Kidney (tissue), 13 donors: ENCODE measurements at regions not wholly inside any gene's neighbourhood (a gene's known extent, or its start where the extent isn't known, plus 50 kb on each side); places are given as distances from the start of the nearest gene placed in this dataset.

Experiments
- DNase-seq, 5 donors: peaks; one replicate each; pipeline ENCODE4 v3.0.0-alpha.2; 2013 to 2020
- FAIRE-seq: peaks from 2 replicates; lab custom pipeline; 2012; peaks lifted over from hg19 to GRCh38; lab: Jason Lieb, UNC
- H3K27ac ChIP-seq, 2 donors: one replicate each; pipeline ENCODE4 v1.7.0; 2013; ENCODE audit warnings: low read depth in 2 of 2, low read length in 2 of 2, inconsistent platforms in 1 of 2
- H3K27me3 ChIP-seq: one replicate; pipeline ENCODE4 v1.7.1; 2013; ENCODE audit warnings: low read length, inconsistent platforms; ENCODE audit not compliant: control insufficient read depth, insufficient read depth
- H3K36me3 ChIP-seq, 3 donors: one replicate each; pipeline versions ENCODE4 v1.7.0 to v1.7.1; 2013; ENCODE audit warnings: low read length in 3 of 3, control low read depth in 1 of 3, inconsistent platforms in 1 of 3; ENCODE audit not compliant: insufficient read depth in 3 of 3, control insufficient read depth in 2 of 3
- H3K4me1 ChIP-seq, 3 donors: one replicate each; pipeline versions ENCODE4 v1.7.0 to v1.7.1; 2013; ENCODE audit warnings: low read length in 3 of 3, inconsistent platforms in 1 of 3, low read depth in 1 of 3; ENCODE audit not compliant: control insufficient read depth in 2 of 3, insufficient read depth in 2 of 3
- H3K4me3 ChIP-seq, 3 donors: one replicate each; pipeline versions ENCODE4 v1.7.0 to v1.8.1; 2013; ENCODE audit warnings: low read length in 3 of 3, control low read depth in 1 of 3, inconsistent platforms in 1 of 3
- H3K9ac ChIP-seq, 3 donors: one replicate each; pipeline versions ENCODE4 v1.7.0 to v1.7.1; 2013; ENCODE audit warnings: low read length in 3 of 3, control low read depth in 1 of 3, inconsistent platforms in 1 of 3
- H3K9me3 ChIP-seq, 3 donors: one replicate each; pipeline versions ENCODE4 v1.7.0 to v1.7.1; 2013; ENCODE audit warnings: low read length in 3 of 3, control low read depth in 1 of 3, inconsistent platforms in 1 of 3; ENCODE audit not compliant: control insufficient read depth in 2 of 3, insufficient read depth in 1 of 3
- intact Hi-C: fragments of 100-400 bp; cut with DNase I; formaldehyde crosslinking; loops from one replicate; pipeline ENCODE4 v1.11.1; 2022
- TF ChIP-seq, protein P1 (sequence below): IDR thresholded peaks from 3 replicates; pipeline ENCODE4 v1.5.1; 2012; ENCODE audit warnings: mild to moderate bottlenecking, moderate library complexity, borderline replicate concordance; ENCODE audit not compliant: insufficient read depth; ENCODE audit errors: extremely low read depth
- donor health status: control.
- donor health status: control.
- donor health status: control.
- donor health status: control.
- donor health status: control.
- donor health status: DM: yes; HTN: yes; CAD: no.
- donor health status: Normal renal cell carcinoma (clear cell type).

DNA sequence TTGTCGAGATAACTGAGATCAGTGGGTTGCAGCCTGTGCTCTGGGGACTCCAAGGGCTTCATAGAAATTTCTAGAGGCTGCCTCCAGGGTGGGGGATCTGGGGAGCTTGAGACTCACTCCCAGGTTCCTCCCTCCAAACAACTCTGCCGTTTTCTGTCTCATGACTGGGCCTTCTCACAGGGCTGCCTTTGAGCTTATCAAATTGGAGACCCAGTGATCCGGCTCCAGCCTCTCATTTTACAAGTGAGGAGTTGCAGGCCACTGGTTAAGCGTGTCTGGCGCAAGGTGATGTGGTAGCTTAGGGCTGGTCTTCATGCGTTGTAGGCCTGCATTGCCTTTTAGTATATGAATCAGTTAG, 85.8 kb downstream of the SLC25A47 start:
- Histone ChIP-seq H3K4me1 (peaks cover 0 to 2% (median 0%) of the 10 kb centered on the region in 3 donors), H3K27me3 (no peaks in the 10 kb centered on the region), H3K36me3 (no peaks in the 10 kb centered on the region), H3K9ac (no peak overlapping the region), H3K27ac (no peak overlapping the region), H3K4me3 (no peak overlapping the region), H3K9me3 (no peaks in the 10 kb centered on the region)
- FAIRE-seq (no peak), DNase-seq (peak in 3 of 5 donors; percentile 38 to 52 (median 52))
- TF ChIP-seq, protein P1, sequence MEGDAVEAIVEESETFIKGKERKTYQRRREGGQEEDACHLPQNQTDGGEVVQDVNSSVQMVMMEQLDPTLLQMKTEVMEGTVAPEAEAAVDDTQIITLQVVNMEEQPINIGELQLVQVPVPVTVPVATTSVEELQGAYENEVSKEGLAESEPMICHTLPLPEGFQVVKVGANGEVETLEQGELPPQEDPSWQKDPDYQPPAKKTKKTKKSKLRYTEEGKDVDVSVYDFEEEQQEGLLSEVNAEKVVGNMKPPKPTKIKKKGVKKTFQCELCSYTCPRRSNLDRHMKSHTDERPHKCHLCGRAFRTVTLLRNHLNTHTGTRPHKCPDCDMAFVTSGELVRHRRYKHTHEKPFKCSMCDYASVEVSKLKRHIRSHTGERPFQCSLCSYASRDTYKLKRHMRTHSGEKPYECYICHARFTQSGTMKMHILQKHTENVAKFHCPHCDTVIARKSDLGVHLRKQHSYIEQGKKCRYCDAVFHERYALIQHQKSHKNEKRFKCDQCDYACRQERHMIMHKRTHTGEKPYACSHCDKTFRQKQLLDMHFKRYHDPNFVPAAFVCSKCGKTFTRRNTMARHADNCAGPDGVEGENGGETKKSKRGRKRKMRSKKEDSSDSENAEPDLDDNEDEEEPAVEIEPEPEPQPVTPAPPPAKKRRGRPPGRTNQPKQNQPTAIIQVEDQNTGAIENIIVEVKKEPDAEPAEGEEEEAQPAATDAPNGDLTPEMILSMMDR, result no peak
- intact Hi-C loops, result no loop called here

DNA sequence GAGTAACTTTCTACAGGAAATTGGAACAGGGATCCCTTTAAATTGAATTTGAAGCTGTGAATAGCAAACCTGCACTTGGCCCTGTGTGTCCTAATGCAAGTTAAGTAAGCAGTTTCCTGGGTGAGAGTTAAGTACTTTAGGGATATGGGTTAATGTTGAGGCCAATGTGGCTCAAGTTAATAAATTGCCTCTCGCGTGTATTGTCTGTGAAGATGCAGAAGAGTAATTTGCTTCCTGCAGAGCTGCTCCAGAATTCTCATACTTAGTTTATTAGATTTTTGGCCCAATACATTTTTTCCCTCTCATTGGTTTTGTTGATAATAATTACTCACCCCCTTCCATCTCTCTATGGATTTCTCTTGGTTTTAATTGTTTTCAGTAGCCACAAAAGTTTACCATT, 86.5 kb downstream of the SLC25A47 start:
- TF ChIP-seq, protein P1, result no peak
- no peaks in the 10 kb centered on the region for H3K36me3 ChIP-seq
- intact Hi-C loops, result no loop called here
- no peaks in the 10 kb centered on the region for H3K27me3 ChIP-seq
- H3K9me3 ChIP-seq, result no peaks in the 10 kb centered on the region
- peaks cover 0 to 2% (median 0%) of the 10 kb centered on the region in 3 donors for H3K4me1 ChIP-seq
- H3K27ac ChIP-seq, result no peak overlapping the region
- H3K4me3 ChIP-seq, result no peak overlapping the region
- no peak for FAIRE-seq
- no peak overlapping the region for H3K9ac ChIP-seq
- DNase-seq, result no peak

GRCh38 chr14:100410056-100410565, 87.0 kb downstream of the SLC25A47 start:
- Histone ChIP-seq H3K27ac (no peak overlapping the region), H3K4me1 (peaks cover 0 to 2% (median 0%) of the 10 kb centered on the region in 3 donors), H3K9me3 (no peaks in the 10 kb centered on the region), H3K9ac (no peak overlapping the region), H3K36me3 (no peaks in the 10 kb centered on the region), H3K27me3 (no peaks in the 10 kb centered on the region), H3K4me3 (no peak overlapping the region)
- FAIRE-seq (no peak), DNase-seq (peak in 1 of 5 donors; percentile 17)
- intact Hi-C loops, result no loop called here
- TF ChIP-seq, protein P1, result no peak

DNA sequence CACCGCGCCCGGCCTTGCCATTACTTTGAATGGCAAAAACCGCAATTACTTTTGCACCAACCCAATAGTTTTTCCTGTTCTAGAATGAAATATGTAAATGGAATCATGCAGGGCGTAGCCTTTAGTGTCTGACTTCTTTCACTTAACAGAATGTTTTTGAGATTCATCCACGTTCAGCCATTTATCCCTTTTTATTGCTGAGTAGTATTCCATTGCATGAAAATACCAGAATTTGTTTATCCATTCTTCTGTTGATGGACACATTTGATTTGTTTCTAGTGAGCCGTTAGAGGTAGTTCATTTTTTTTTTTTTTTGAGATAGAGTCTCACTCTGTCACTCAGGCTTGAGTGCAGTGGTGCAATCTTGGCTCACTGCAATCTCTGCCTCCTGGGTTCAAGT, 90.6 kb downstream of the SLC25A47 start:
- intact Hi-C loops, result no loop called here

More for the DNA sequence above, 90.6 kb downstream of the SLC25A47 start:
- no peaks in the 10 kb centered on the region for H3K9me3 ChIP-seq
- no peak overlapping the region for H3K27ac ChIP-seq
- no peak overlapping the region for H3K4me3 ChIP-seq
- H3K9ac ChIP-seq, result no peak overlapping the region
- TF ChIP-seq, protein P1, result no peak
- H3K36me3 ChIP-seq, result no peaks in the 10 kb centered on the region
- no peak for FAIRE-seq
- H3K27me3 ChIP-seq, result no peaks in the 10 kb centered on the region
- peaks cover 0 to 2% (median 0%) of the 10 kb centered on the region in 3 donors for H3K4me1 ChIP-seq
- no peak for DNase-seq
